ENCODE measurements at regions not wholly inside any gene's neighbourhood (a gene's known extent, or its start where the extent isn't known, plus 50 kb on each side); places are given as distances from the start of the nearest gene placed in this dataset.

DNA sequence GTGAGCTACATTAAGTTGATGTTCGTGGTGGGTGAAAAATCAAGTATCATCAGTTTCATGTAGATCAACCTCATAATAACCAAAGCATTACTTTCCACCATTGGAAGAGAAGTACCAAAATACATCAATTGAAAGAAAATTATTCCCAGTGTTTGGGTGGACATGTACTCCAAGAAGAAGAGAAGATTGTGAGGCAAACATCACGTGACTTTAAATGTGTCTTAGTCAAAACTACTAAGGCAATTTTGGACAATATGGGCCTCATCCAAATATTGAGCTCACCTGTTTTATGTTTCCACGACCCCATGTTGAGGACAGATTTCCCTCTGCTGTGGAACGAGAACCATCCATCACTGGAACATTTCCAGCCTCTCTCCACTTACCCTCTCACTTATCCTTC, 303.0 kb upstream of the LMCD1 start:
- TF ChIP-seq, protein P1, sequence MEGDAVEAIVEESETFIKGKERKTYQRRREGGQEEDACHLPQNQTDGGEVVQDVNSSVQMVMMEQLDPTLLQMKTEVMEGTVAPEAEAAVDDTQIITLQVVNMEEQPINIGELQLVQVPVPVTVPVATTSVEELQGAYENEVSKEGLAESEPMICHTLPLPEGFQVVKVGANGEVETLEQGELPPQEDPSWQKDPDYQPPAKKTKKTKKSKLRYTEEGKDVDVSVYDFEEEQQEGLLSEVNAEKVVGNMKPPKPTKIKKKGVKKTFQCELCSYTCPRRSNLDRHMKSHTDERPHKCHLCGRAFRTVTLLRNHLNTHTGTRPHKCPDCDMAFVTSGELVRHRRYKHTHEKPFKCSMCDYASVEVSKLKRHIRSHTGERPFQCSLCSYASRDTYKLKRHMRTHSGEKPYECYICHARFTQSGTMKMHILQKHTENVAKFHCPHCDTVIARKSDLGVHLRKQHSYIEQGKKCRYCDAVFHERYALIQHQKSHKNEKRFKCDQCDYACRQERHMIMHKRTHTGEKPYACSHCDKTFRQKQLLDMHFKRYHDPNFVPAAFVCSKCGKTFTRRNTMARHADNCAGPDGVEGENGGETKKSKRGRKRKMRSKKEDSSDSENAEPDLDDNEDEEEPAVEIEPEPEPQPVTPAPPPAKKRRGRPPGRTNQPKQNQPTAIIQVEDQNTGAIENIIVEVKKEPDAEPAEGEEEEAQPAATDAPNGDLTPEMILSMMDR (IDR thresholded peaks at IDR 0.05; ENCODE audit: low read depth, low read length), result no peak
- H3K4me3 ChIP-seq (ENCODE audit: low read depth, low read length), result no peak overlapping the region

- no peak overlapping the region for H3K4me3 ChIP-seq (ENCODE audit: low read depth, low read length)
- TF ChIP-seq, protein P1 (IDR thresholded peaks at IDR 0.05; ENCODE audit: low read depth, low read length), result no peak
Measured at GRCh38 chr3:8200996-8201395, 300.6 kb upstream of the LMCD1 start.

- TF ChIP-seq, protein P1 (IDR thresholded peaks at IDR 0.05; ENCODE audit: low read depth, low read length), result no peak
- H3K4me3 ChIP-seq (ENCODE audit: low read depth, low read length), result no peak overlapping the region
Measured at GRCh38 chr3:8201886-8202285, 299.7 kb upstream of the LMCD1 start.

DNA sequence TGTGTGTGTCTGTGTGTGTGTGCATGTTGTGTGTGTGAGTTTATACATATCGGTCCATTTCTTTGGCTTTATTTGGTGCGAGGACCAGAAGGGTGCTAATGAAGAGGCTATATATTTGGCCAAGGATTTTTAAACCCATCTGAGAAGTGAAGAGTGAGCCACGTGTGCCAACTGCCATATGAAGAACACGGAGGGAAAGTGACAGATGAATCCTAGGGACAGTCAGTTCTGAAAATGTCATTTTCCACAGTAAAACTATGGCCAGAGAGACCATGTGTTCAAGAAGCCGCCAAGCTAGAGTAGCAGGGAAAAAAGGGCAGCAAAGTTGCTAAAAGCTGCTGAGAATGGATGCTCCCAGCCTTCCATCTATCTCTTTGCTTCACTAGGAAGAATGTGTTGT, 297.3 kb upstream of the LMCD1 start:
- TF ChIP-seq, protein P1 (IDR thresholded peaks at IDR 0.05; ENCODE audit: low read depth, low read length), result no peak
- H3K4me3 ChIP-seq (ENCODE audit: low read depth, low read length), result no peak overlapping the region

- TF ChIP-seq, protein P1 (IDR thresholded peaks at IDR 0.05; ENCODE audit: low read depth, low read length), result no peak
- no peak overlapping the region for H3K4me3 ChIP-seq (ENCODE audit: low read depth, low read length)
Measured at GRCh38 chr3:8204853-8205650, 296.6 kb upstream of the LMCD1 start.

DNA sequence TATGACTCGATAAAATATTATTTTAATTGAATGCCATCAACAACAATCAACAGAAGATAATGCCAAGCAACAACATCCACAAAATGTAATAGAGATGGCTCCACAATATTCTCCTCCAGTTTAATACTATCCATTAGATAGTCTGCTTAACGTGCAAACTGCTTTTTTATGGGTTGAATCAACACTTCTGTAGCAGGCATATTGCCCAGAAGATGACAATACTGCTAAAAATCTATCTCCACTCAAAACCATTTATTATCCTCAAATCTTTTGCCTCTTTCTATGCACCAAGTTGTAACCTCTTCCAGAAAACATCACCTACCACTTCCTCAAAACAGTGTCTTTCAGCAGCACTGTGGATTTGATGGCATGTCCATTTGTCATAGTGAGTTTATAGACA, 295.7 kb upstream of the LMCD1 start:
- TF ChIP-seq, protein P1 (IDR thresholded peaks at IDR 0.05; ENCODE audit: low read depth, low read length), result no peak
- H3K4me3 ChIP-seq (ENCODE audit: low read depth, low read length), result no peak overlapping the region

DNA sequence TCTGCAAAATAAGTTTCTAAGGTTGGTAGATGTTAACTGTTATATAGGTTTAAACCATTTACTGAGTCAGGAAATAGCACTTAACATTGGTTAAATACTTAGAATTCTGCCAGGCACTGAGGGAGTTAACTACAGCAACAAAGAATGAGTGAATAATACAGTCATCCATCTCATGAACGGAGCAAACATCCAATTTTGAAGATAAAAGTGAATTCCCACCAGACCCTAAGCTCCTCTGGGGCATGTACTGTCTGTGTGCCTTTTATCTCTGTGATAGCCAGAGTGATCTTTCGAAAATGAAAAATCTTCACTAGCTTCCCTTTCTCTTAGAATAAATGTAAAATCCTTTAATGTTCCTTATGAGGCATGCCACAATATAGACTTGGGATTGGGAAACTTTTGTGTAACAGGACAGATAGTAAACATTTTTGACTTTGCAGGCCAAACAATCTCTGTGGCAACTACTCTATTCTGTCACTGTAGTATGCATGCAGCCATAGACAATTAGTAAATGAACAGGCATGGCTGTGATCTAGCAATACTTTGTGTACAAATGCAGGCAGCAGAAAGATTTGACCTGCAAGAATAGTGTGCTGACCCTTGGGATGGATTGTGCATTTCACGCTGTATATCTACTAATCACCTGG, 294.5 kb upstream of the LMCD1 start:
- TF ChIP-seq, protein P1 (IDR thresholded peaks at IDR 0.05; ENCODE audit: low read depth, low read length), result no peak
- H3K4me3 ChIP-seq (ENCODE audit: low read depth, low read length), result no peak overlapping the region
